Activated naive CD4-positive, alpha-beta T cell treated with anti-CD3 and anti-CD28 coated beads, Interleukin-2, amount 50 U/mL, for 16 hours (primary cell): ENCODE measurements at regions not wholly inside any gene's neighbourhood (a gene's known extent, or its start where the extent isn't known, plus 50 kb on each side); places are given as distances from the start of the nearest gene placed in this dataset.

Experiments used
- DNase-seq: peaks from one replicate; pipeline ENCODE4 v3.0.0-alpha.2; 2020

DNA sequence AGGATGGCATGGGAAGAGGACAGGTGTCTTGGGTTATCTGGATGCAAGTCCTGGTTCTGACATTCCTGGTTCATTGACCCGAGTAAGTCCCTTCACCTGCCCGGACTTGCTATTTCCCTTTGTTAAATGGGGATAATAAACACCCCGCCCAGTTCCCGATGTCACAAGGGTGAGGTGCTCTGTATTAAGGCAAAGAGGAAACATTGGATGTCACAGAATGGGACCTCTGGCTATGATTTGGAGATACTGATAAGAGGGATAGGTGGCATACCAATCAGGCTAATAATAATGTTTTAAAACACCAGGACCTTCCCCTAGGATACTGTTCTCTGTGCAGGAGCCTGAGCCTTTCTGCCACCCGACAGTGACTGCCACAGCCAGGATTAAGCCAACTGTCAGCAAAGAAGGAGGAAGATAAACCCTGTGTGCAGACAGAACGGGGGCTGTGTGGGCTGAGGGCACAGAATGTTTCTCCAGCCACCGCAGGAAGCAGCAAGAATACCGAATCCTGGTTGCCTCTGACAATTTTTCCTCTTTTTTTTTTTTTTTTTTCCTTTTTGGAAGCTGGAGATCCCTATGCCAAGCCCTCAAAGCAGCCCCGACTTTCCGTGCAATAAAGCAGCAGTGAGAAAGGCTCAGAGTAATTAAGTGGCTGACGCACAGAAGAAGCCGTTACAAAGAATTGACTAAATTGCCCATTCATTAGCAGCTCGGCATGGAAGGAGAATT lies 336.6 kb downstream of the SMAD2 start:
- DNase-seq, result no peak

DNA sequence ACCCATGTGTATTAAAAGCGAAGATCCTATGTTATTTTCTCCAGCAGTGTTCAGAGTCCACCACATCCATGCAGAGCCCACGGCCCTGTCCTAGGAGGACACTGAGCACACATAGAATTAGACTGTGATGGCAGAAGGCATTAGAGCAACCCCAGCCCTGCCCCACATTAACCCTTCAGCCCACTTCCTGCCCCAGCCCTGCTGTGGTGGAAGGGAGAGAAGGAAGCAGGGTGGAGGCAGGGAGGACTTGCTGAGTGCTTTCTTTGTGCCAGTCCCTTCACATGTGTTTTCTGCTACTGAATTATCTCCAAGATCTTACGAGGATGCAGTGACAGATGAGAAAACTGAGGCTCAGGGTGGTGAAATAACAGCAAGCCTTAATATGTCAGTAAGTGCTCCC lies 339.0 kb downstream of the SMAD2 start:
- no peak for DNase-seq

DNA sequence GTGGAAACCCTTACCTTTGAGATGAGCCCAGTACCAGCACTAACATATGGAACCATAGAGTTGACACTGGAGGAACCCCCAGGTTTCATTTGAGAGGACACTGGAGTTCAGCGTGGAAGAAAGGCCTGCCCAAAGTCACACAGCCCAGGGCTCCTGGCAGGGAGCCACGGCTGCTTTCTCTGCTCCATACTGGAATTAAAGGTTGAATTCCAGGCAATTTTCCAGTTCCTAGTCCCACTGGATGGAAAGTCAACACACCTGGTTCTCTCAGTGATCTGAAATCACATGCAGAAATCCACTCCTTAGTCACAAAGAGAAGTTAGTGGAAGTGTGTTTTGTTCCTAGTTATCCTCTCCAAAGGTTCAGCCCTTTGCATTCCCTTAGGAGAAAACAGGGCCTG lies 336.1 kb upstream of the SKOR2 start:
- no peak for DNase-seq

GRCh38 chr18:47586418-47587070 lies 335.1 kb upstream of the SKOR2 start:
- DNase-seq, result no peak

GRCh38 chr18:47585914-47586313 lies 334.5 kb upstream of the SKOR2 start:
- no peak for DNase-seq

GRCh38 chr18:47585136-47585535 lies 333.7 kb upstream of the SKOR2 start:
- DNase-seq, result no peak

DNA sequence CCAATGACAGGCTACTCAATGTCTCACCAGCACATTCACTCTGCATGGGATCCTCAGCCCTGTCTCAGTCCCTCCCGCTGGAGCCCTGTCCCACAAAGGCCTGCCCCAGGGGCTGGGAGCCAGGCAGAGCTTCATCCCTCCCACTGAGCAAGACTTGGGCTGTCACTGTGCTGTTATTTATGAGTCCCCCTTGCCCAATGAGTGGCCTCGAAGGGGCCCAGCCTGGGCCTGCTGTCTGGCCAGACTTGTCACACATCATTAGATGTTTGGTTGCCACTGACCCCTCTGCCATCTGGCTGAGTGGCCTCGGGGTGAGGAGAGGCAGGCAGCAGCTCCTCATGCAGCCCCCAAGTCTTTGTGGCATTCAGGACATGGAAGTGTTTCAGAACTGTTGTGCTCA lies 330.6 kb upstream of the SKOR2 start:
- DNase-seq, result no peak

- DNase-seq, result no peak
Measured at GRCh38 chr18:47577520-47577919, 326.1 kb upstream of the SKOR2 start.

- no peak for DNase-seq
Measured at GRCh38 chr18:47574966-47575365, 323.5 kb upstream of the SKOR2 start.

DNA sequence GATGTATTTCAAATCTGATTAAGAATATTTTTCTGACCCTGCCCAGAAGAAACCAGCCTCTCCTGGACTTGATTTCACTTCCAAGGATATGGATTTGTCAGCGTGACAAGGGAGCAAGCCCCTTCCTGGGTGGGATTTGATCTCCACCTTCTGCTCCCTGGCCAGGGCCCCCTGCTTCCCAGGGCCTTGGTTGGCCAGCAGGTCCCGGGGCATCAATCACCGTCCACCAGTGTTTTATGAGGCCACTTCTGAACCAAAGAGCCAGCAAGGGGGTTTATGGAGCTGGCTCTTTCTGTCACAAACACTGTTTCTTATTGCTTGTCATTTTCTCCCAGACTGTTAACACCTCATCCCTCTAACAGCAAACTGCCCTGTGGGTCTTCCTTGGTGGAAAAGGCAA lies 320.5 kb upstream of the SKOR2 start:
- DNase-seq, result no peak

- no peak for DNase-seq
Measured at GRCh38 chr18:47566809-47567208, 315.3 kb upstream of the SKOR2 start.

DNA sequence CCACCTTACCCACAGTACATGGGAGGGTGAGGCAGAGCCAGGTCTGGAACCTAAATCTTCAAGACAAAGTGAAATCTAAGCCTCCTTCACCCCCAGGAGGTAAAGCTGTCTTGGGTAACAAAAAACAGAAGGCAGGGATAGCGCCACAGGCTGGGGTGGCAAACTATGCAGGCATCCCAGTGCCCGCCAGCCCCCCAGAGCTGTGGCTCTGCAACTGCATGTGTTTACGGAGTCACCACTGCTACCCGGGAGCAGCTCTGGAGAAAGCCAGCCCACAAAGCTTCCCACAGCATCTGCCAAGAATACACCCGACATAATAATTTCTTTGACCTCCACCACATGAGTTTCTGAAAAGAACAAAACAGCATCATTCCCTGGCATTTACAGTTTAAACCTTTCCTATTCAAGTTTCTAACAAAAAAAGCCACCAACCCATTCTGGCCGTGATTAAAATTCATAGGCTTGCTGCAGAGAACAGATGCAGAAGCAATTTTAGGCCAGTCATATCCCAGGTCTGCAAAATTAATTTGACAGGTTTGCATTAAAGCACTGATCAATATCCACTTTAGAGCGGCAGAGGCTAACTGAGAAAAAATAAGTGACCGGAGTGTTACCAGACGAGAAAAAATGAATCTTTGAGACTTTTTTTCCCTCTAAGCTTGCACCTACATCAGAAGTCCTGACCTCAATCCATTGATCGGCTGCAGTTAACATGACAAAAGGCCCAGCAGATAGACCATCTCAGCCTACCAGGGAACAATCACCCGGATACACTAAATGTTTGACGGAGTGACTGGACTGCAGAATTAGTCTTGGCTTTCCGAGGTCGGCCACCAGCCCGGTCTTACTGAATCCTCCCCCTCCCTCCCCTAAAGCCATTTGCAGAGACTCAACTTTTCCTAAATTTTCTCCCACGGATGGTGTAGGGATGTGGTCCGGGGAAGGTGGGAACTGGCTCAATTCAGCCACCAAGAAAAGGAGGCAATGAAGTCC lies 309.6 kb upstream of the SKOR2 start:
- DNase-seq, result no peak

GRCh38 chr18:47558110-47558750 lies 306.8 kb upstream of the SKOR2 start:
- DNase-seq, result no peak

DNA sequence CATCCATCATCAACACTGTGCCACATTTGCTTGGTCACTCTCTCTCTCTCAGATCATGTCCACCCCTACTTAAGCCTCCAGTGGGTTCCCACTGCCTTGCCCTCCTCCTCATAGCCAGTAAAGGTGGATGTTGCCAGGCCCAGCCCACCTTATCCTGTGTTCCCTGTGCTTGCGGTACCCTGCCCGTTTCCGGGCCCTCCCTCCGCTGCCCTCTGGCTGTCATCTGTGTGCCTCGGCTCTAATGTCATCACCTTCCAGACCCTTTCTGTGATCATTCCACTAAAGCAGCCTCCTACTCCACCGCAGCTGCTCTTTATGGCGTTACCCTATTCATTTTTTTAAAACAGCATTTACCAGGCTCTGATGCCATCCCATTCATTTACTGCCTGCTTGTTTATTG lies 305.7 kb upstream of the SKOR2 start:
- no peak for DNase-seq

- DNase-seq, result no peak
Measured at GRCh38 chr18:47552783-47553182, 301.3 kb upstream of the SKOR2 start.

- DNase-seq, result no peak
Measured at GRCh38 chr18:47550611-47551010, 299.2 kb upstream of the SKOR2 start.

GRCh38 chr18:47549021-47549540 lies 297.6 kb upstream of the SKOR2 start:
- DNase-seq, result no peak

- DNase-seq, result no peak
Measured at GRCh38 chr18:47547539-47548202, 296.2 kb upstream of the SKOR2 start.

GRCh38 chr18:47545613-47546012 lies 294.2 kb upstream of the SKOR2 start:
- DNase-seq, result no peak

DNA sequence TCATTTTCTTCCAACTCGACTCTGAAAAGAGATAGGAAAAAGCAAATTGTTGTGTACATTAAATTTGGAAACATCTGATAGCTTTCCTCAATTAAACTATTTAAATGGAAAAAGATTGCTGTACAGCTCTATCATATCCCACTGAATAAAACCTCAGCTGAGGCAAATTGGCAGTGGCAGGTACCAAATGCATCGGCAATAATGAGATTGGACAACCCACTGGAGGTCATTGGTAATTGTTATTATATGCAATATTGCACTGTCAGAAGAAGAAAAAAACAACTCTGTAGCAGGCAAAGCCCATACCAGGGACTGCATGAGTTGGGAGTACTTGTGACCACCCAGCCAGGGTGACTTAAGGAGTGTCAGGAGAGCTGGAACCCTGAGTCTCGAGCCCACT lies 291.6 kb upstream of the SKOR2 start:
- DNase-seq, result no peak

GRCh38 chr18:47542551-47542950 lies 291.1 kb upstream of the SKOR2 start:
- no peak for DNase-seq

- no peak for DNase-seq
Measured at GRCh38 chr18:47531717-47532116, 280.3 kb upstream of the SKOR2 start.
